Loucy (cell line): ENCODE measurements at regions not wholly inside any gene's neighbourhood (a gene's known extent, or its start where the extent isn't known, plus 50 kb on each side); places are given as distances from the start of the nearest gene placed in this dataset.

Experiments
- EZH2phosphoT487 ChIP-seq: fragments of 200-600 bp; IDR thresholded peaks from 2 replicates; pipeline ENCODE4 v1.6.1; 2018; ENCODE audit warnings: antibody characterized with exemption, mild to moderate bottlenecking, moderate library complexity, borderline replicate concordance
- TF ChIP-seq, protein P1 (sequence below): fragments of 200-600 bp; sonication (generic); conservative IDR thresholded peaks from 2 replicates; pipeline ENCODE4 v1.5.1; 2014; ENCODE audit warnings: mild to moderate bottlenecking, antibody characterized with exemption, low read length

DNA sequence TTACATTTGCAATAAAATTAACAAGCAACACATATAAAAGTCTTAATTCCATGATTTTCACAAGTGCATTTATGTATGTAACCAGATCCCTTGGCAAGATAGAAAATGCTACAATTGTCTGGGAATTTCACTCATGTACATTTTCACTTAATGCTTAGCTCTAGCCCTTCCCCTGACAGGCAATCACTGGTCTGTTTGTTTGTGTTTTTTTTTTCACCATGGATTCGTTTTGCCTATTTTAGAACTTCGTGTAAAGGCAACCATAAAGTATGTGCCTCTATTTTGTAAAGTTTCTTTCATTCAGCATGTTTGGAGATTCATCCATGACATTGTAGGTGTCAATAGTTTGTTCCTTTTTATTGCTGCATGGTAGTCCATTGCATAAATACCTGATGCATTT lies 260.9 kb upstream of the SLCO3A1 start:
- TF ChIP-seq, protein P1, sequence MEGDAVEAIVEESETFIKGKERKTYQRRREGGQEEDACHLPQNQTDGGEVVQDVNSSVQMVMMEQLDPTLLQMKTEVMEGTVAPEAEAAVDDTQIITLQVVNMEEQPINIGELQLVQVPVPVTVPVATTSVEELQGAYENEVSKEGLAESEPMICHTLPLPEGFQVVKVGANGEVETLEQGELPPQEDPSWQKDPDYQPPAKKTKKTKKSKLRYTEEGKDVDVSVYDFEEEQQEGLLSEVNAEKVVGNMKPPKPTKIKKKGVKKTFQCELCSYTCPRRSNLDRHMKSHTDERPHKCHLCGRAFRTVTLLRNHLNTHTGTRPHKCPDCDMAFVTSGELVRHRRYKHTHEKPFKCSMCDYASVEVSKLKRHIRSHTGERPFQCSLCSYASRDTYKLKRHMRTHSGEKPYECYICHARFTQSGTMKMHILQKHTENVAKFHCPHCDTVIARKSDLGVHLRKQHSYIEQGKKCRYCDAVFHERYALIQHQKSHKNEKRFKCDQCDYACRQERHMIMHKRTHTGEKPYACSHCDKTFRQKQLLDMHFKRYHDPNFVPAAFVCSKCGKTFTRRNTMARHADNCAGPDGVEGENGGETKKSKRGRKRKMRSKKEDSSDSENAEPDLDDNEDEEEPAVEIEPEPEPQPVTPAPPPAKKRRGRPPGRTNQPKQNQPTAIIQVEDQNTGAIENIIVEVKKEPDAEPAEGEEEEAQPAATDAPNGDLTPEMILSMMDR: no peak
- no peak for TF ChIP-seq EZH2phosphoT487
